ENCODE measurements at regions not wholly inside any gene's neighbourhood (a gene's known extent, or its start where the extent isn't known, plus 50 kb on each side); places are given as distances from the start of the nearest gene placed in this dataset.

DNA sequence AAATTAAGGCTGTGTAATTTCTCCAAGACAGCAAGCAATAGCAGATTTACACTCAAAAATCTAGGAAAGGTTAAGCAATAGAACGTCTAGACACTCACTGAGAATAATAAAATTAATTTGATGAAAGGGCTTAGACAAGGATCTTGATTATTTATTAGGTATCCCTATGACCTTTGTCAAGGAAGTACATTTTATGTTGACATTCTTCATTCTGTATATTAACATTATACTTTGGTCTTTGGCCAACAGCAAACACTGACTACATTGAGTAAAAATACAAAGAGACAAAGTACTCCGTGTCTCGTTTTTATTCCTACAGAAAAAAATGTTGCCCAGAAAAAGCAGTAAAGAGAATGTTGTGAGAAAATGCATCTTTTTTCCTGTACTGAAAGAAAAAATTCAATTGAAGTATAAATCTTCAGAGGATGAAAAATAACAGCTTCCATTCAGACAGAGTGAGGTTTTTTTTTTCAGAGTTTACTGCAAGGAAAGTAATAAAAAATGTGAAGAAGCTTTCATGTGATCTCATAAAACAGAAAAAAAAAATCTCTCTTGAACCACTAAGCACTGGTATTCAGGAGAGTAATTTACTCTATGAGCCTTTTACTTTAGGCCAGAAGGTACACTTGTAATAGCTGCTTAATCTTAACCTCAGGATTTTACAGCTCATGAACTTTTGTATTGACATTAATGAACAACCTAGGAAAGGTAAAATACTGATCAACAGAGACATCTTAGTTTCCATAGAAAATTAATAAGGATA, 605.0 kb downstream of the FSCB start:
- no peak overlapping the region for H3K4me3 ChIP-seq (ENCODE audit: low read depth, low read length)
- TF ChIP-seq, protein P1, sequence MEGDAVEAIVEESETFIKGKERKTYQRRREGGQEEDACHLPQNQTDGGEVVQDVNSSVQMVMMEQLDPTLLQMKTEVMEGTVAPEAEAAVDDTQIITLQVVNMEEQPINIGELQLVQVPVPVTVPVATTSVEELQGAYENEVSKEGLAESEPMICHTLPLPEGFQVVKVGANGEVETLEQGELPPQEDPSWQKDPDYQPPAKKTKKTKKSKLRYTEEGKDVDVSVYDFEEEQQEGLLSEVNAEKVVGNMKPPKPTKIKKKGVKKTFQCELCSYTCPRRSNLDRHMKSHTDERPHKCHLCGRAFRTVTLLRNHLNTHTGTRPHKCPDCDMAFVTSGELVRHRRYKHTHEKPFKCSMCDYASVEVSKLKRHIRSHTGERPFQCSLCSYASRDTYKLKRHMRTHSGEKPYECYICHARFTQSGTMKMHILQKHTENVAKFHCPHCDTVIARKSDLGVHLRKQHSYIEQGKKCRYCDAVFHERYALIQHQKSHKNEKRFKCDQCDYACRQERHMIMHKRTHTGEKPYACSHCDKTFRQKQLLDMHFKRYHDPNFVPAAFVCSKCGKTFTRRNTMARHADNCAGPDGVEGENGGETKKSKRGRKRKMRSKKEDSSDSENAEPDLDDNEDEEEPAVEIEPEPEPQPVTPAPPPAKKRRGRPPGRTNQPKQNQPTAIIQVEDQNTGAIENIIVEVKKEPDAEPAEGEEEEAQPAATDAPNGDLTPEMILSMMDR (conservative IDR thresholded peaks at IDR 0.05; ENCODE audit: low read depth, low read length) = no peak
- DNase-seq (ENCODE audit: low read depth) = no peak

DNA sequence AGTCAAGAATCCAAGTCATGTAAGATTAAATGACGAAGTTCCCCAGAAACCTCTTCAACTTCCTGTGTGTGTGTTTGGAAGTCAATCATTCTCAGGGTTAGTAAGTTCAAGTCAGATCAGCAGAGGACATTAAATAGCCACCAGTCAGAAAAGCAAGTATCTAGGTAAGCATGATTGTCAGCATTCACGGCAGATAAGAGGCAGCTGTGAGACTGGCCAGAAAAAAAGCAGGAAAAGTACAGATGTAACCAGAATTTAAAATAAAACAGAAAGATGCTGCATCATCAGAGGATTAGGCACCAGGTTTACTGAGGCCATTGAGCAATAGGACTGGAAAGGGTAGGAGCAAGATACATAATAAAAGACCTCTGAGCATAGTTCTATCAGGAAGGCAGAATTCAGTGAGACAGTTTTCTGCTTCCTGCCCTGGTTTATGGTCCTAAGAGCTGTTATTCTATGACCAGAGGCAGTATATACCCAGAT, 606.9 kb downstream of the FSCB start:
- no peak overlapping the region for H3K4me3 ChIP-seq (ENCODE audit: low read depth, low read length)
- DNase-seq (ENCODE audit: low read depth) = no peak
- TF ChIP-seq, protein P1 (conservative IDR thresholded peaks at IDR 0.05; ENCODE audit: low read depth, low read length) = no peak

DNA sequence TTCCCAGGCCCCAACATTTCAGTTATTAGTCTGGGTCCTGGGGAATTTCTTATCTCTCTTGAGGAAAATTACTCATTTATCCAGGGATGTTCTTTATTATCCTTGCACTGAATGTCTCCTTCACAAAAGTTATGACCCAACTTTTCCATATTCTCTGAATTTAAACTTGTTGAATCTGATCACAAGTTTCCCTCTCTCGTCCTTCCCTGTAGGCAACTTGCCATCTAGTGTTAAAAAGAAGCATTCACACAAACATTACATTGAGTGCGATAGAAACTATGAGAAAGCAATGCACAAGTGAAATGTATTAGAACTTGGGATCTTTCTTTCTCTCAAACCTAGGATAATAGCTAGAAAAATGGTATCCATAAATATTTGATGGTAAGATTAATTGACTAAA, 608.4 kb downstream of the FSCB start:
- H3K4me3 ChIP-seq (ENCODE audit: low read depth, low read length) = no peak overlapping the region
- DNase-seq (ENCODE audit: low read depth) = no peak
- TF ChIP-seq, protein P1 (conservative IDR thresholded peaks at IDR 0.05; ENCODE audit: low read depth, low read length) = no peak

DNA sequence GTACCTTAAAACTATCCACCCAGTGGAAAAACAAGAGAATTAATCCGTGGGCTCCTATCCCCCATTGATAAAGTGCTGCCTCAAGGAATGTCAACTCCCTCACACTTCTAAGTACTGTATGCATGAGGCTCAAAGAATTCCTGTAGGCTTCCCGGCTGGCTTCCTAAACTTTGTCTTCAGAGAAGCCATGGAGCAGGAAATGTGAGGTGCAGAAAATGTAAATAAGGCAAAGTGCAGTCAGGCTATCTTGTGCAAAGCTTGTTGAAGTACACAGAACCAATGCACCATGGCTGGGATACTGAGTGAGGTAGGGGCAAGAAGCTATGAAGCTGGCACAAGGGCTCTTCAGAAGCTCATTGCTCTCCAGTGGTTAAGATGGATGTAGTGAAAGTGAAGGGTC, 611.0 kb downstream of the FSCB start:
- no peak overlapping the region for H3K4me3 ChIP-seq (ENCODE audit: low read depth, low read length)
- TF ChIP-seq, protein P1 (conservative IDR thresholded peaks at IDR 0.05; ENCODE audit: low read depth, low read length) = no peak
- no peak for DNase-seq (ENCODE audit: low read depth)

DNA sequence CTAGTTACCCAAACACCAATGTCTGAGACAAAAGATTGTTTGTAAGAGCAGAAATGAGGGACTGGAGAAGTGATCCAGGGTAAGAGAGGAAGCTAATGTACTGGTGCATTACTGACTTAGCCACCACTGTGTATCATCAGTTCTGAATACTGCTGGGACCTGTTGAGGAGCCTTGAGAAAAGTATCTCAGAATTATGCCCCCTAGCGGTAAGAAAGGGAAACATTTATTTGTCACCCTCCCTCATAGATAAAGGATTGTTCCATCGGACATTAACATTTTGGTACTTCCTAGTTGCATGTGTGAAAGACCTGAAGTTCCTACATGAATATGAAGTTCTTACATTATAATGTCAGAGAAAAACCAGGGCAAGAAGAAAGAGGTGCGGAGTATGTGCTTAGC, 612.5 kb downstream of the FSCB start:
- DNase-seq (ENCODE audit: low read depth) = no peak
- TF ChIP-seq, protein P1 (conservative IDR thresholded peaks at IDR 0.05; ENCODE audit: low read depth, low read length) = peak; percentile 8
- H3K4me3 ChIP-seq (ENCODE audit: low read depth, low read length) = no peak overlapping the region

DNA sequence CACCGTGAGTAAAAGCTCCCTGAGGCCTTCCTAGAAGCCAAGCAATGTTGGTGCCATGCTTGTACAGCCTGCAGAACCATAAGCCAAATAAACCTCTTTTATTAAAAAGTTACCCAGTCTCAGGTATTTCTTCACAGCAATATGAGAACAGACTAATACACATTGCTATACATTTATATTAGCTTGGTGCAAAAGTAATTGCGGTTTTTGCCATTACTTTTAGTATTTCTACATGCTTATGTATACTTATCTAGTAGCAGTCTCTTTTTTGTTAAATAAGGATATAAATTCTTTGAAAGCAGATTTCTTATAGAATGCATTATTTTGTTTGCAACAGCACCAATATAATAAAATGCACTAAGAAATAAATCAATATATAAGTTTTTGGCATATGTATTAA, 619.6 kb downstream of the FSCB start:
- no peak for DNase-seq (ENCODE audit: low read depth)
- H3K4me3 ChIP-seq (ENCODE audit: low read depth, low read length) = no peak overlapping the region
- TF ChIP-seq, protein P1 (conservative IDR thresholded peaks at IDR 0.05; ENCODE audit: low read depth, low read length) = no peak

All from choroid plexus epithelial cell (primary cell).